ENCODE measurements at regions not wholly inside any gene's neighbourhood (a gene's known extent, or its start where the extent isn't known, plus 50 kb on each side); places are given as distances from the start of the nearest gene placed in this dataset.

- TF ChIP-seq CTCF (IDR thresholded peaks at IDR 0.05) (no peak), POLR2A (IDR thresholded peaks at IDR 0.05) (no peak)
These were observed 53.2 kb upstream of the ENPP6 start for GRCh38 chr4:184270808-184271413.

Data from testis (tissue), 2 donors.